Tibial nerve (tissue), 4 donors: ENCODE measurements at regions not wholly inside any gene's neighbourhood (a gene's known extent, or its start where the extent isn't known, plus 50 kb on each side); places are given as distances from the start of the nearest gene placed in this dataset.

Source experiments
- CTCF ChIP-seq, 5 experiments: fragments of 200-600 bp in 3 of 5; fragments of 450-650 bp in 2 of 5; sonication (generic) in 3 of 5; IDR thresholded peaks; one replicate each; pipeline ENCODE4 v1.5.1; 2016 to 2019; ENCODE audit warnings: antibody characterized with exemption in 5 of 5, mild to moderate bottlenecking in 3 of 5, moderate library complexity in 2 of 5
- EP300 ChIP-seq, 2 donors: sonication (generic); formaldehyde crosslinking; IDR thresholded peaks; one replicate each; pipeline ENCODE4 v1.6.1; 2017; ENCODE audit warnings: antibody characterized with exemption in 2 of 2, mild to moderate bottlenecking in 1 of 2
- POLR2A ChIP-seq, 2 donors: fragments of 450-650 bp; IDR thresholded peaks; one replicate each; pipeline ENCODE4 v1.6.1; 2017; ENCODE audit warnings: antibody characterized with exemption in 2 of 2, mild to moderate bottlenecking in 2 of 2, moderate library complexity in 2 of 2

GRCh38 chrX:55143621-55144020 is 54.8 kb downstream of the PAGE2 start:
- TF ChIP-seq POLR2A (IDR thresholded peaks at IDR 0.05) (no peak), CTCF (IDR thresholded peaks at IDR 0.05) (no peak), EP300 (IDR thresholded peaks at IDR 0.05) (no peak)
